Endothelial cell of umbilical vein (primary cell): ENCODE measurements at regions not wholly inside any gene's neighbourhood (a gene's known extent, or its start where the extent isn't known, plus 50 kb on each side); places are given as distances from the start of the nearest gene placed in this dataset.

ENCODE experiments used
- BruUV-seq: library from RNA; stranded (reverse); fragments of 400-500 nt; replicated peaks from 2 replicates; lab custom pipeline; 2021; lab: Mats Ljungman, UMichigan
- CTCF ChIA-PET: fragments of 300-600, 350-600 bp; sonication (Branson Sonifier 250); formaldehyde crosslinking; loops from one replicate; lab custom pipeline; 2021; ENCODE audit warnings: antibody characterized with exemption, inconsistent platforms; lab: Charles Lee
- POLR2A ChIA-PET: fragments of 300-600, 350-600 bp; sonication (Branson Sonifier 250); formaldehyde crosslinking; loops from one replicate; lab custom pipeline; 2021; ENCODE audit warnings: antibody characterized with exemption, inconsistent platforms; lab: Charles Lee
- DNase-seq: peaks from one replicate; pipeline ENCODE4 v3.0.0-alpha.2; 2011; ENCODE audit warnings: low read depth, low spot score
- FAIRE-seq: peaks from 2 replicates; lab custom pipeline; 2011; peaks lifted over from hg19 to GRCh38; lab: Jason Lieb, UNC
- H2AFZ ChIP-seq: 2 replicates; pipeline ENCODE4 v1.6.0; 2012; ENCODE audit warnings: low read depth, low read length, control low read depth, inconsistent platforms
- H3K27ac ChIP-seq: 2 replicates; pipeline ENCODE4 v1.5.1; 2011; ENCODE audit warnings: low read depth, mild to moderate bottlenecking, control low read depth, low read length, moderate library complexity; ENCODE audit not compliant: insufficient read depth
- H3K27me3 ChIP-seq, 2 experiments: 2 replicates each; pipeline versions ENCODE4 v1.6.0 to v1.6.1; 2011; ENCODE audit warnings: low read length in 2 of 2, mixed read lengths in 1 of 2; ENCODE audit not compliant: control insufficient read depth in 2 of 2, insufficient read depth in 2 of 2
- H3K36me3 ChIP-seq, 2 experiments: 2 replicates in 1 of 2; 3 replicates in 1 of 2; pipeline ENCODE4 v1.5.1; 2011; ENCODE audit warnings: low read length in 2 of 2, mild to moderate bottlenecking in 1 of 2, moderate library complexity in 1 of 2; ENCODE audit not compliant: control insufficient read depth in 2 of 2, insufficient read depth in 2 of 2; ENCODE audit errors: extremely low read depth in 1 of 2
- H3K4me1 ChIP-seq: 3 replicates; pipeline ENCODE4 v1.5.1; 2011; ENCODE audit warnings: mild to moderate bottlenecking, low read length; ENCODE audit not compliant: control insufficient read depth, insufficient read depth; ENCODE audit errors: extremely low read depth
- H3K4me2 ChIP-seq: 2 replicates; pipeline ENCODE4 v1.6.1; 2011; ENCODE audit warnings: low read length, control low read depth, mixed read lengths; ENCODE audit not compliant: insufficient read depth
- H3K4me3 ChIP-seq, 3 experiments: fragments of 200-600 bp in 1 of 3; sonication (generic), shearing (Covaris generic) in 1 of 3; replicated peaks in 1 of 3; 2 replicates each; pipeline ENCODE4 v1.5.1; 2011 to 2016; ENCODE audit warnings: control low read depth in 3 of 3, low read length in 3 of 3, mild to moderate bottlenecking in 2 of 3, inconsistent platforms in 1 of 3, low read depth in 1 of 3, moderate library complexity in 1 of 3; ENCODE audit not compliant: insufficient read depth in 1 of 3
- H3K79me2 ChIP-seq: 2 replicates; pipeline ENCODE4 v1.6.0; 2012; ENCODE audit warnings: low read length, inconsistent platforms; ENCODE audit not compliant: control insufficient read depth, insufficient read depth
- H3K9ac ChIP-seq: replicated peaks from 2 replicates; pipeline ENCODE3; 2011; ENCODE audit warnings: low read length, control low read depth; ENCODE audit not compliant: insufficient read depth; ENCODE audit errors: extremely low read depth
- H3K9me1 ChIP-seq: replicated peaks from 3 replicates; pipeline ENCODE4 v1.6.0; 2011; ENCODE audit warnings: mild to moderate bottlenecking, low read length; ENCODE audit not compliant: control insufficient read depth, insufficient read depth; ENCODE audit errors: extremely low read depth
- H3K9me3 ChIP-seq: replicated peaks from 2 replicates; pipeline ENCODE4 v1.5.1; 2012; ENCODE audit warnings: low read length, inconsistent platforms; ENCODE audit not compliant: control insufficient read depth, insufficient read depth
- H4K20me1 ChIP-seq: replicated peaks from 2 replicates; pipeline ENCODE3; 2011; ENCODE audit warnings: mild to moderate bottlenecking, low read length; ENCODE audit not compliant: control insufficient read depth, insufficient read depth; ENCODE audit errors: extremely low read depth
- CTCF ChIP-seq, 2 donors: IDR thresholded peaks; 1 replicate in 1 of 2; 2 replicates in 1 of 2; pipeline ENCODE4 v1.5.1; 2011; ENCODE audit warnings: low read length in 2 of 2, mild to moderate bottlenecking in 2 of 2, moderate library complexity in 2 of 2, control low read depth in 1 of 2, inconsistent platforms in 1 of 2, low read depth in 1 of 2; ENCODE audit not compliant: insufficient read depth in 1 of 2; ENCODE audit errors: extremely low read depth in 1 of 2
- EZH2 ChIP-seq: IDR thresholded peaks from 2 replicates; pipeline ENCODE4 v1.6.1; 2012; ENCODE audit warnings: borderline replicate concordance, low read depth, mild to moderate bottlenecking, moderate library complexity, low read length, inconsistent platforms; ENCODE audit not compliant: severe bottlenecking
- FOS ChIP-seq: IDR thresholded peaks from 2 replicates; pipeline ENCODE4 v1.6.1; 2011; ENCODE audit warnings: mild to moderate bottlenecking, low read length, moderate library complexity, borderline replicate concordance; ENCODE audit not compliant: insufficient read depth
- GATA2 ChIP-seq: IDR thresholded peaks from 2 replicates; pipeline ENCODE4 v1.7.0; 2011; ENCODE audit warnings: low read depth, mild to moderate bottlenecking, moderate library complexity, mixed read lengths, low read length; ENCODE audit not compliant: insufficient read length, insufficient read depth
- JUN ChIP-seq: IDR thresholded peaks from 2 replicates; pipeline ENCODE4 v1.6.1; 2011; ENCODE audit warnings: borderline replicate concordance, low read depth; ENCODE audit not compliant: insufficient read length, insufficient read depth
- MAX ChIP-seq: IDR thresholded peaks from 2 replicates; pipeline ENCODE4 v1.6.1; 2011; ENCODE audit not compliant: insufficient read depth, insufficient read length
- MYC ChIP-seq: IDR thresholded peaks from one replicate; pipeline ENCODE4 v1.6.1; 2011; ENCODE audit warnings: mild to moderate bottlenecking, low read depth, low read length
- POLR2A ChIP-seq: IDR thresholded peaks from 2 replicates; pipeline ENCODE4 v1.6.1; 2012; ENCODE audit warnings: low read depth, mild to moderate bottlenecking, control low read depth, low read length
- POLR2AphosphoS5 ChIP-seq: IDR thresholded peaks from 2 replicates; pipeline ENCODE4 v1.6.1; 2012; ENCODE audit warnings: low read depth, mild to moderate bottlenecking, control low read depth, low read length, moderate library complexity; ENCODE audit not compliant: insufficient read depth
- dilution Hi-C: fragments of 300-500 bp; cut with MboI; formaldehyde crosslinking; loops from one replicate; pipeline ENCODE4 v1.15.0; 2019; ENCODE audit warnings: low sequenced_read_pairs; ENCODE audit not compliant: extremely low pct_ligation_motif_present
- intact Hi-C: fragments of 100-400 bp; cut with micrococcal nuclease; formaldehyde crosslinking; loops from one replicate; pipeline ENCODE4 v1.10.0; 2022

- ChIA-PET POLR2A (no interaction called here), CTCF (no interaction called here)
- Histone ChIP-seq H3K4me1 (no peaks in the 10 kb centered on the region), H3K36me3 (no peaks in the 10 kb centered on the region), H3K27ac (no peak overlapping the region), H2AFZ (no peak overlapping the region), H3K79me2 (no peaks in the 10 kb centered on the region), H4K20me1 (no peaks in the 10 kb centered on the region), H3K27me3 (no peaks in the 10 kb centered on the region), H3K9ac (no peak overlapping the region), H3K4me2 (no peak overlapping the region), H3K4me3 (no peak overlapping the region), H3K9me3 (peaks cover 1% of the 10 kb centered on the region), H3K9me1 (no peaks in the 10 kb centered on the region)
- TF ChIP-seq POLR2AphosphoS5 (no peak), POLR2A (no peak), FOS (no peak), JUN (no peak), MYC (no peak), MAX (no peak), GATA2 (no peak), CTCF (IDR thresholded peaks at IDR 0.05; ENCODE audit: extremely low read depth in 1 of 2, insufficient read depth in 1 of 2, low read depth in 1 of 2, low read length in 2 of 2) (no peak), EZH2 (no peak)
- no TSS peak for BruUV-seq
- no peak for DNase-seq
- FAIRE-seq = no peak
- intact Hi-C loops (no loop called here), dilution Hi-C loops (no loop called here)
Observed at GRCh38 chr2:16094811-16095210, 154.5 kb downstream of the MYCN start.
